Endothelial cell of umbilical vein (primary cell): ENCODE measurements at regions not wholly inside any gene's neighbourhood (a gene's known extent, or its start where the extent isn't known, plus 50 kb on each side); places are given as distances from the start of the nearest gene placed in this dataset.

Experiments used
- BruUV-seq: library from RNA; stranded (reverse); fragments of 400-500 nt; replicated peaks from 2 replicates; lab custom pipeline; 2021; lab: Mats Ljungman, UMichigan
- CTCF ChIA-PET: fragments of 300-600, 350-600 bp; sonication (Branson Sonifier 250); formaldehyde crosslinking; loops from one replicate; lab custom pipeline; 2021; ENCODE audit warnings: antibody characterized with exemption, inconsistent platforms; lab: Charles Lee
- POLR2A ChIA-PET: fragments of 300-600, 350-600 bp; sonication (Branson Sonifier 250); formaldehyde crosslinking; loops from one replicate; lab custom pipeline; 2021; ENCODE audit warnings: antibody characterized with exemption, inconsistent platforms; lab: Charles Lee
- DNase-seq: peaks from one replicate; pipeline ENCODE4 v3.0.0-alpha.2; 2011; ENCODE audit warnings: low read depth, low spot score
- FAIRE-seq: peaks from 2 replicates; lab custom pipeline; 2011; peaks lifted over from hg19 to GRCh38; lab: Jason Lieb, UNC
- H2AFZ ChIP-seq: 2 replicates; pipeline ENCODE4 v1.6.0; 2012; ENCODE audit warnings: low read depth, low read length, control low read depth, inconsistent platforms
- H3K27ac ChIP-seq: 2 replicates; pipeline ENCODE4 v1.5.1; 2011; ENCODE audit warnings: low read depth, mild to moderate bottlenecking, control low read depth, low read length, moderate library complexity; ENCODE audit not compliant: insufficient read depth
- H3K27me3 ChIP-seq, 2 experiments: 2 replicates each; pipeline versions ENCODE4 v1.6.0 to v1.6.1; 2011; ENCODE audit warnings: low read length in 2 of 2, mixed read lengths in 1 of 2; ENCODE audit not compliant: control insufficient read depth in 2 of 2, insufficient read depth in 2 of 2
- H3K36me3 ChIP-seq, 2 experiments: 2 replicates in 1 of 2; 3 replicates in 1 of 2; pipeline ENCODE4 v1.5.1; 2011; ENCODE audit warnings: low read length in 2 of 2, mild to moderate bottlenecking in 1 of 2, moderate library complexity in 1 of 2; ENCODE audit not compliant: control insufficient read depth in 2 of 2, insufficient read depth in 2 of 2; ENCODE audit errors: extremely low read depth in 1 of 2
- H3K4me1 ChIP-seq: 3 replicates; pipeline ENCODE4 v1.5.1; 2011; ENCODE audit warnings: mild to moderate bottlenecking, low read length; ENCODE audit not compliant: control insufficient read depth, insufficient read depth; ENCODE audit errors: extremely low read depth
- H3K4me2 ChIP-seq: 2 replicates; pipeline ENCODE4 v1.6.1; 2011; ENCODE audit warnings: low read length, control low read depth, mixed read lengths; ENCODE audit not compliant: insufficient read depth
- H3K4me3 ChIP-seq, 3 experiments: fragments of 200-600 bp in 1 of 3; sonication (generic), shearing (Covaris generic) in 1 of 3; replicated peaks in 1 of 3; 2 replicates each; pipeline ENCODE4 v1.5.1; 2011 to 2016; ENCODE audit warnings: control low read depth in 3 of 3, low read length in 3 of 3, mild to moderate bottlenecking in 2 of 3, inconsistent platforms in 1 of 3, low read depth in 1 of 3, moderate library complexity in 1 of 3; ENCODE audit not compliant: insufficient read depth in 1 of 3
- H3K79me2 ChIP-seq: 2 replicates; pipeline ENCODE4 v1.6.0; 2012; ENCODE audit warnings: low read length, inconsistent platforms; ENCODE audit not compliant: control insufficient read depth, insufficient read depth
- H3K9ac ChIP-seq: replicated peaks from 2 replicates; pipeline ENCODE3; 2011; ENCODE audit warnings: low read length, control low read depth; ENCODE audit not compliant: insufficient read depth; ENCODE audit errors: extremely low read depth
- H3K9me1 ChIP-seq: replicated peaks from 3 replicates; pipeline ENCODE4 v1.6.0; 2011; ENCODE audit warnings: mild to moderate bottlenecking, low read length; ENCODE audit not compliant: control insufficient read depth, insufficient read depth; ENCODE audit errors: extremely low read depth
- H3K9me3 ChIP-seq: replicated peaks from 2 replicates; pipeline ENCODE4 v1.5.1; 2012; ENCODE audit warnings: low read length, inconsistent platforms; ENCODE audit not compliant: control insufficient read depth, insufficient read depth
- H4K20me1 ChIP-seq: replicated peaks from 2 replicates; pipeline ENCODE3; 2011; ENCODE audit warnings: mild to moderate bottlenecking, low read length; ENCODE audit not compliant: control insufficient read depth, insufficient read depth; ENCODE audit errors: extremely low read depth
- EZH2 ChIP-seq: IDR thresholded peaks from 2 replicates; pipeline ENCODE4 v1.6.1; 2012; ENCODE audit warnings: borderline replicate concordance, low read depth, mild to moderate bottlenecking, moderate library complexity, low read length, inconsistent platforms; ENCODE audit not compliant: severe bottlenecking
- FOS ChIP-seq: IDR thresholded peaks from 2 replicates; pipeline ENCODE4 v1.6.1; 2011; ENCODE audit warnings: mild to moderate bottlenecking, low read length, moderate library complexity, borderline replicate concordance; ENCODE audit not compliant: insufficient read depth
- GATA2 ChIP-seq: IDR thresholded peaks from 2 replicates; pipeline ENCODE4 v1.7.0; 2011; ENCODE audit warnings: low read depth, mild to moderate bottlenecking, moderate library complexity, mixed read lengths, low read length; ENCODE audit not compliant: insufficient read length, insufficient read depth
- JUN ChIP-seq: IDR thresholded peaks from 2 replicates; pipeline ENCODE4 v1.6.1; 2011; ENCODE audit warnings: borderline replicate concordance, low read depth; ENCODE audit not compliant: insufficient read length, insufficient read depth
- MYC ChIP-seq: IDR thresholded peaks from one replicate; pipeline ENCODE4 v1.6.1; 2011; ENCODE audit warnings: mild to moderate bottlenecking, low read depth, low read length
- POLR2A ChIP-seq: IDR thresholded peaks from 2 replicates; pipeline ENCODE4 v1.6.1; 2012; ENCODE audit warnings: low read depth, mild to moderate bottlenecking, control low read depth, low read length
- POLR2AphosphoS5 ChIP-seq: IDR thresholded peaks from 2 replicates; pipeline ENCODE4 v1.6.1; 2012; ENCODE audit warnings: low read depth, mild to moderate bottlenecking, control low read depth, low read length, moderate library complexity; ENCODE audit not compliant: insufficient read depth
- dilution Hi-C: fragments of 300-500 bp; cut with MboI; formaldehyde crosslinking; loops from one replicate; pipeline ENCODE4 v1.15.0; 2019; ENCODE audit warnings: low sequenced_read_pairs; ENCODE audit not compliant: extremely low pct_ligation_motif_present
- intact Hi-C: fragments of 100-400 bp; cut with micrococcal nuclease; formaldehyde crosslinking; loops from one replicate; pipeline ENCODE4 v1.10.0; 2022
- TF ChIP-seq, protein P1 (sequence below): IDR thresholded peaks from 2 replicates; pipeline ENCODE4 v1.6.1; 2011; ENCODE audit not compliant: insufficient read depth, insufficient read length
- TF ChIP-seq, protein P2 (sequence below), 2 donors: IDR thresholded peaks; 1 replicate in 1 of 2; 2 replicates in 1 of 2; pipeline ENCODE4 v1.5.1; 2011; ENCODE audit warnings: low read length in 2 of 2, mild to moderate bottlenecking in 2 of 2, moderate library complexity in 2 of 2, control low read depth in 1 of 2, inconsistent platforms in 1 of 2, low read depth in 1 of 2; ENCODE audit not compliant: insufficient read depth in 1 of 2; ENCODE audit errors: extremely low read depth in 1 of 2

DNA sequence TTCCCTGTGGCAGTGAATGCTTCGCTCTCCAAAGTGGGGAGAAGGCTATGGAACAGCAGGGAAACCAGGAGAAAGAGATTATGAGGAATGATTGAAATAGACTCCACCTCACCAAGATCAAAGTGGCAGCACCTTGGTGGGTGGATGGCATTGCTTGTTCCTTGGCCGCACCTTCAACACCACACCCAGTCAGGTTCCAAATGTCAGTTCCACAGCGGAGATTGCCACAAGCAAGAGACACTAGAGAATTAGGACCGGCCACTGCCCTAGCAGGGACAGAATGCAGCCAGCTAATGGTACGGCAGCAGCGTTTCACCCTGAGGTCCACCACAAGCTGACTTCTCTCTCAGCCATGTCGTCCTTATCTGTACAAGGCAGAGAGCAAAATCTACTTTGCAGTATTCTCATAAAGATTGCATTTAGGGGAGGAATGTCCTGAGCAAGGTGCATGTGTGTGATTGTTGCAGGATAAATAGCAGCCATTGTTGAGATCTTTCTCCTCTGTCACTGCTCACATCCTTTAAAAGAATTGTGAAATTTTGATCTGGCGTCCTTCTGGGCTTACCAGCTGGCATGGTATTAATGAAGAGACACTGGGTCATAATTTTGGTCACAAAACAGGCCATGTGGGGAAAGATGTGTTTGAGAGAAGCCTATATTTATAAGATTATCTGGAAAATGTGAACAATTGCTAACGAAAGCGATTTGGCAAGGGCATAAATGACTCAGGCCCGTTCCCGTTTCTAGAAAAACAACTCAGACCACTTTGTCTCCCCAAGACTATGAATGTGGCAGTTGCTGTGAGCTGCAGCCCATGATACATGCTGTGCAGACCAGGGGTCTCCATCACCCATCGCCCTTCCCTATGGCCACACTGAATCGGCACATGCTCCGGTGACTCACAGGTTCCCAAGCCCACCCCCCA lies 228.6 kb upstream of the ID2 start:
- Histone ChIP-seq H3K79me2 (no peaks in the 10 kb centered on the region), H3K9me1 (no peaks in the 10 kb centered on the region), H3K27ac (no peak overlapping the region), H3K9ac (no peak overlapping the region), H3K27me3 (no peaks in the 10 kb centered on the region), H2AFZ (no peak overlapping the region), H3K9me3 (no peaks in the 10 kb centered on the region), H3K4me1 (no peaks in the 10 kb centered on the region), H3K4me2 (no peak overlapping the region), H3K36me3 (no peaks in the 10 kb centered on the region), H3K4me3 (no peak overlapping the region), H4K20me1 (no peaks in the 10 kb centered on the region)
- ChIA-PET CTCF (no interaction called here), POLR2A (no interaction called here)
- intact Hi-C loops, result no loop called here
- DNase-seq, result no peak
- no TSS peak for BruUV-seq
- TF ChIP-seq, protein P1, sequence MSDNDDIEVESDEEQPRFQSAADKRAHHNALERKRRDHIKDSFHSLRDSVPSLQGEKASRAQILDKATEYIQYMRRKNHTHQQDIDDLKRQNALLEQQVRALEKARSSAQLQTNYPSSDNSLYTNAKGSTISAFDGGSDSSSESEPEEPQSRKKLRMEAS, result no peak
- TF ChIP-seq POLR2A, result no peak
- TF ChIP-seq MYC, result no peak
- TF ChIP-seq, protein P2, sequence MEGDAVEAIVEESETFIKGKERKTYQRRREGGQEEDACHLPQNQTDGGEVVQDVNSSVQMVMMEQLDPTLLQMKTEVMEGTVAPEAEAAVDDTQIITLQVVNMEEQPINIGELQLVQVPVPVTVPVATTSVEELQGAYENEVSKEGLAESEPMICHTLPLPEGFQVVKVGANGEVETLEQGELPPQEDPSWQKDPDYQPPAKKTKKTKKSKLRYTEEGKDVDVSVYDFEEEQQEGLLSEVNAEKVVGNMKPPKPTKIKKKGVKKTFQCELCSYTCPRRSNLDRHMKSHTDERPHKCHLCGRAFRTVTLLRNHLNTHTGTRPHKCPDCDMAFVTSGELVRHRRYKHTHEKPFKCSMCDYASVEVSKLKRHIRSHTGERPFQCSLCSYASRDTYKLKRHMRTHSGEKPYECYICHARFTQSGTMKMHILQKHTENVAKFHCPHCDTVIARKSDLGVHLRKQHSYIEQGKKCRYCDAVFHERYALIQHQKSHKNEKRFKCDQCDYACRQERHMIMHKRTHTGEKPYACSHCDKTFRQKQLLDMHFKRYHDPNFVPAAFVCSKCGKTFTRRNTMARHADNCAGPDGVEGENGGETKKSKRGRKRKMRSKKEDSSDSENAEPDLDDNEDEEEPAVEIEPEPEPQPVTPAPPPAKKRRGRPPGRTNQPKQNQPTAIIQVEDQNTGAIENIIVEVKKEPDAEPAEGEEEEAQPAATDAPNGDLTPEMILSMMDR (IDR thresholded peaks at IDR 0.05; ENCODE audit: extremely low read depth in 1 of 2, insufficient read depth in 1 of 2, low read depth in 1 of 2, low read length in 2 of 2), result no peak
- no peak for TF ChIP-seq FOS
- no peak for TF ChIP-seq JUN
- TF ChIP-seq EZH2, result no peak
- no peak for TF ChIP-seq GATA2
- TF ChIP-seq POLR2AphosphoS5, result no peak
- no peak for FAIRE-seq
- dilution Hi-C loops, result no loop called here
